GM12891 (cell line): ENCODE measurements at regions not wholly inside any gene's neighbourhood (a gene's known extent, or its start where the extent isn't known, plus 50 kb on each side); places are given as distances from the start of the nearest gene placed in this dataset.

Experiments used
- PAX5 ChIP-seq: IDR thresholded peaks from 2 replicates; pipeline ENCODE4 v1.6.1; 2011; ENCODE audit warnings: low read length, moderate library complexity, mild to moderate bottlenecking; ENCODE audit not compliant: insufficient read depth, severe bottlenecking
- POLR2A ChIP-seq: IDR thresholded peaks from 2 replicates; pipeline ENCODE4 v1.6.1; 2011; ENCODE audit warnings: low read depth, low read length, control low read depth
- POLR2AphosphoS5 ChIP-seq: IDR thresholded peaks from 2 replicates; pipeline ENCODE4 v1.6.1; 2011; ENCODE audit warnings: low read depth, low read length, control low read depth
- POU2F2 ChIP-seq: IDR thresholded peaks from 2 replicates; pipeline ENCODE4 v1.6.1; 2011; ENCODE audit warnings: low read depth, mild to moderate bottlenecking, control low read depth, low read length, moderate library complexity
- SPI1 ChIP-seq: IDR thresholded peaks from 2 replicates; pipeline ENCODE4 v1.6.1; 2011; ENCODE audit warnings: low read depth, low read length, control low read depth
- TAF1 ChIP-seq: IDR thresholded peaks from 2 replicates; pipeline ENCODE4 v1.6.1; 2011; ENCODE audit warnings: low read depth, low read length, control low read depth

- TF ChIP-seq POLR2A (no peak), POU2F2 (no peak), POLR2AphosphoS5 (no peak), PAX5 (no peak), TAF1 (no peak), SPI1 (no peak)
These were observed 409.6 kb upstream of the TMEFF2 start for GRCh38 chr2:192604295-192604694.
